ENCODE measurements at regions not wholly inside any gene's neighbourhood (a gene's known extent, or its start where the extent isn't known, plus 50 kb on each side); places are given as distances from the start of the nearest gene placed in this dataset.

DNA sequence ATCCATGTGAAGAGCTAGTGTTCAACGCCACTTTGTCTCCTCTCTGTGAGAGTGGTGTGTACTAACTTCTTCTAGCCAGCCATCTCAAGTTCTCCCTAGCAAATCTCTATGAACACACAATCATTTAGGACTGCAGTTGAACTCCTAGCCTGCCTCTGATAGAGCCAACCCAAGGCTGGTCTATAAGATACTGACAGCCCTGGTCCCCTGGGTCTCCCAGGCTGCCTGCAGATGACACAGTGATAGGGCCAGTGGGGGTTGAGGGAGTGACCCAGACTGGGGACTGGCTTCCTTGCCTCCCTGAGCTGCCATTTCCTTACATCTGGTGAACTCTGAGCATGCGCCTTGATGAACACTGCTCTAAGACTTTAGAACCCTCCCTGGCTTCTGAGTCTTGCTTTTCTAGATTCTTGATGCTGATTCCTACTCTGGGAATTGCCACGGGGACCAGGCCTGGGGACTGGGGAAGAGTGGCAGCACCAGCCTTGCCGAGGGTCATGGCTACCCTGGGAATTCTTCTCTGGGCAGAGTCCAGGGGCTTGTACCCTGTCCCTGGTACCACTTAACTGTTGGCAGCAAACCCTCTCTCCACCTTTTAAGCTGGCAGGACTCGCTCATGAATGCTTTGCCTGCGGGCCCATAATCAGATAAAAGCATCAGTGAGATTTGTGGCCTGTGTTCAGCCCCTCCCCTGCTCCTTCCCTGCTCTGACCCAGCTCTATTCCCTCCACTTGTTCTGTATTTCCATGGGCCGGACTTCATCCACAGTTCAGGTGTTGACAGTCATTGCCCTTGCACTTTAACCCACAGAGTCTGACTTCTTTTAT, 130.8 kb upstream of the CHD6 start:
- H3K9ac ChIP-seq (ENCODE audit: extremely low read depth, low read length, poor library complexity, severe bottlenecking), result no peak overlapping the region
- no peaks in the 10 kb centered on the region for H3K27me3 Mint-ChIP-seq (ENCODE audit: insufficient read depth)
- no peak overlapping the region for H3K27ac Mint-ChIP-seq
- no peak overlapping the region for H3K27ac ChIP-seq (ENCODE audit: low read depth, low read length)
- H3K4me3 ChIP-seq (ENCODE audit: low read length), result no peak overlapping the region
- H3K9me3 ChIP-seq (ENCODE audit: control insufficient read depth, low read length), result no peaks in the 10 kb centered on the region
- no peaks in the 10 kb centered on the region for H3K4me1 Mint-ChIP-seq
- WGBS, 2 experiments (ENCODE audit: insufficient coverage in 1 of 2, insufficient read length in 1 of 2), result 91 to 92% methylated on average over 5 to 7 of the region's 7 CpGs
- no peaks in the 10 kb centered on the region for H3K9me3 Mint-ChIP-seq
- no peaks in the 10 kb centered on the region for H3K36me3 Mint-ChIP-seq (ENCODE audit: low read depth)
- DNase-seq, result no peak
- no peaks in the 10 kb centered on the region for H3K27me3 ChIP-seq (ENCODE audit: control insufficient read depth, insufficient read depth, low read length, poor library complexity, severe bottlenecking)
- H3K4me1 ChIP-seq (ENCODE audit: control insufficient read depth, insufficient read depth, low read length), result no peaks in the 10 kb centered on the region
- TF ChIP-seq, protein P1, sequence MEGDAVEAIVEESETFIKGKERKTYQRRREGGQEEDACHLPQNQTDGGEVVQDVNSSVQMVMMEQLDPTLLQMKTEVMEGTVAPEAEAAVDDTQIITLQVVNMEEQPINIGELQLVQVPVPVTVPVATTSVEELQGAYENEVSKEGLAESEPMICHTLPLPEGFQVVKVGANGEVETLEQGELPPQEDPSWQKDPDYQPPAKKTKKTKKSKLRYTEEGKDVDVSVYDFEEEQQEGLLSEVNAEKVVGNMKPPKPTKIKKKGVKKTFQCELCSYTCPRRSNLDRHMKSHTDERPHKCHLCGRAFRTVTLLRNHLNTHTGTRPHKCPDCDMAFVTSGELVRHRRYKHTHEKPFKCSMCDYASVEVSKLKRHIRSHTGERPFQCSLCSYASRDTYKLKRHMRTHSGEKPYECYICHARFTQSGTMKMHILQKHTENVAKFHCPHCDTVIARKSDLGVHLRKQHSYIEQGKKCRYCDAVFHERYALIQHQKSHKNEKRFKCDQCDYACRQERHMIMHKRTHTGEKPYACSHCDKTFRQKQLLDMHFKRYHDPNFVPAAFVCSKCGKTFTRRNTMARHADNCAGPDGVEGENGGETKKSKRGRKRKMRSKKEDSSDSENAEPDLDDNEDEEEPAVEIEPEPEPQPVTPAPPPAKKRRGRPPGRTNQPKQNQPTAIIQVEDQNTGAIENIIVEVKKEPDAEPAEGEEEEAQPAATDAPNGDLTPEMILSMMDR (conservative IDR thresholded peaks at IDR 0.05), result no peak
- H3K4me3 Mint-ChIP-seq, result no peak overlapping the region
- H3K36me3 ChIP-seq (ENCODE audit: control insufficient read depth, insufficient read depth, low read length), result no peaks in the 10 kb centered on the region

GRCh38 chr20:41748051-41748450, 129.9 kb upstream of the CHD6 start:
- Histone ChIP-seq H3K27me3 (ENCODE audit: control insufficient read depth, insufficient read depth, low read length, poor library complexity, severe bottlenecking) (no peaks in the 10 kb centered on the region), H3K36me3 (ENCODE audit: control insufficient read depth, insufficient read depth, low read length) (no peaks in the 10 kb centered on the region), H3K9ac (ENCODE audit: extremely low read depth, low read length, poor library complexity, severe bottlenecking) (no peak overlapping the region), H3K9me3 (ENCODE audit: control insufficient read depth, low read length) (no peaks in the 10 kb centered on the region), H3K27ac (ENCODE audit: low read depth, low read length) (no peak overlapping the region), H3K4me3 (ENCODE audit: low read length) (no peak overlapping the region), H3K4me1 (ENCODE audit: control insufficient read depth, insufficient read depth, low read length) (no peaks in the 10 kb centered on the region)
- Mint-ChIP-seq H3K27ac (no peak overlapping the region), H3K9me3 (no peaks in the 10 kb centered on the region), H3K27me3 (ENCODE audit: insufficient read depth) (no peaks in the 10 kb centered on the region), H3K36me3 (ENCODE audit: low read depth) (no peaks in the 10 kb centered on the region), H3K4me1 (no peaks in the 10 kb centered on the region), H3K4me3 (no peak overlapping the region)
- WGBS, 2 experiments (ENCODE audit: insufficient coverage in 1 of 2, insufficient read length in 1 of 2), result 76 to 93% methylated on average over 2 to 4 of the region's 4 CpGs
- DNase-seq, result peak; percentile 58
- TF ChIP-seq, protein P1 (conservative IDR thresholded peaks at IDR 0.05), result peak; percentile 50

DNA sequence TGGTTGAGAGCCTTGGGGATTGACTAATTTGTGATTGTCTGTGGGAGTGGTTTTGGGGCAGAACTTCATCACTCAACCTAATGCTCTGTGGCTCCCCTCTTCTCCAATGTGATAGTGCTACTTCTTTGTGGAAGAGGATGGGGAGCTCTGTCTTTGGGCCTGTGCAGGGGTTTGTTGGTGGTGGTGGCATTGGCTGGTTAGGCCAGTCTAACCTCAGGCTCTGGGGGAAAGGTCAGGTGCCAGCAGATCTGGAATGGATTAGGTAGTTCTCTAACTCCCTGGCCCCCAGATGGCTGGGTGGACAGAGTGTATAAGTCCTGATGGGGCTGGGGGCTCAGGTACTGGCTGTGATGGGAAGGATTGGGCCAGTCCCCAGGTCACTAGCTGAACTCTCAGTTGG, 129.0 kb upstream of the CHD6 start:
- no peak overlapping the region for H3K27ac ChIP-seq (ENCODE audit: low read depth, low read length)
- no peak for DNase-seq
- H3K4me3 ChIP-seq (ENCODE audit: low read length), result no peak overlapping the region
- H3K36me3 Mint-ChIP-seq (ENCODE audit: low read depth), result no peaks in the 10 kb centered on the region
- H3K27me3 Mint-ChIP-seq (ENCODE audit: insufficient read depth), result no peaks in the 10 kb centered on the region
- TF ChIP-seq, protein P1 (conservative IDR thresholded peaks at IDR 0.05), result no peak
- H3K4me3 Mint-ChIP-seq, result no peak overlapping the region
- no peak overlapping the region for H3K27ac Mint-ChIP-seq
- no peaks in the 10 kb centered on the region for H3K9me3 ChIP-seq (ENCODE audit: control insufficient read depth, low read length)
- no peaks in the 10 kb centered on the region for H3K4me1 ChIP-seq (ENCODE audit: control insufficient read depth, insufficient read depth, low read length)
- no peaks in the 10 kb centered on the region for H3K9me3 Mint-ChIP-seq
- no peaks in the 10 kb centered on the region for H3K36me3 ChIP-seq (ENCODE audit: control insufficient read depth, insufficient read depth, low read length)
- H3K4me1 Mint-ChIP-seq, result no peaks in the 10 kb centered on the region
- no peak overlapping the region for H3K9ac ChIP-seq (ENCODE audit: extremely low read depth, low read length, poor library complexity, severe bottlenecking)
- no peaks in the 10 kb centered on the region for H3K27me3 ChIP-seq (ENCODE audit: control insufficient read depth, insufficient read depth, low read length, poor library complexity, severe bottlenecking)

Data from endodermal cell (in vitro differentiated cells).